SK-N-SH (cell line): ENCODE measurements at regions not wholly inside any gene's neighbourhood (a gene's known extent, or its start where the extent isn't known, plus 50 kb on each side); places are given as distances from the start of the nearest gene placed in this dataset.

Experiments
- CTCF ChIP-seq: fragments of 200-600 bp; sonication (generic); IDR thresholded peaks from 2 replicates; pipeline ENCODE4 v1.6.1; 2017; ENCODE audit warnings: antibody characterized with exemption, mild to moderate bottlenecking, moderate library complexity
- FOXJ3 ChIP-seq: sonication (generic); formaldehyde crosslinking; IDR thresholded peaks from 2 replicates; pipeline ENCODE4 v1.5.1; 2020; ENCODE audit warnings: mild to moderate bottlenecking, missing genetic modification reagents
- GABPA ChIP-seq: IDR thresholded peaks from 2 replicates; pipeline ENCODE4 v1.4.0; 2012; ENCODE audit warnings: low read depth, mild to moderate bottlenecking
- IRF3 ChIP-seq: fragments of 150-350 bp; IDR thresholded peaks from 2 replicates; pipeline ENCODE4 v1.6.1; 2016; ENCODE audit warnings: mild to moderate bottlenecking, low read depth, low read length
- POLR2AphosphoS5 ChIP-seq: IDR thresholded peaks from 2 replicates; pipeline ENCODE4 v1.6.1; 2012; ENCODE audit warnings: low read depth, low read length
- RAD21 ChIP-seq: IDR thresholded peaks from 2 replicates; pipeline ENCODE4 v1.6.1; 2012; ENCODE audit warnings: mild to moderate bottlenecking, low read length
- TEAD4 ChIP-seq: IDR thresholded peaks from 2 replicates; pipeline ENCODE4 v1.4.0; 2012; ENCODE audit warnings: mild to moderate bottlenecking, borderline replicate concordance; ENCODE audit not compliant: insufficient read depth
- USF1 ChIP-seq: IDR thresholded peaks from 2 replicates; pipeline ENCODE4 v1.4.0; 2012; ENCODE audit warnings: low read depth, borderline replicate concordance
- USF2 ChIP-seq: fragments of 150-350 bp; IDR thresholded peaks from 2 replicates; pipeline ENCODE4 v1.6.1; 2017; ENCODE audit warnings: antibody characterized with exemption, low read length, low read depth, borderline replicate concordance

- no peak for TF ChIP-seq GABPA
- TF ChIP-seq RAD21 = no peak
- TF ChIP-seq CTCF = no peak
- no peak for TF ChIP-seq POLR2AphosphoS5
- no peak for TF ChIP-seq TEAD4
- TF ChIP-seq USF1 = no peak
- TF ChIP-seq IRF3 = no peak
- no peak for TF ChIP-seq FOXJ3
- TF ChIP-seq USF2 = no peak
These were observed 198.7 kb downstream of the TMA16 start for GRCh38 chr4:163693211-163693610.
